Neuronal stem cell (in vitro differentiated cells): ENCODE measurements at regions not wholly inside any gene's neighbourhood (a gene's known extent, or its start where the extent isn't known, plus 50 kb on each side); places are given as distances from the start of the nearest gene placed in this dataset.
A peak's percentile ranks its signal among the peaks of the same experiment; 100 is the strongest.
"Not testable (repeated sequence)": the region's sequence is repeated elsewhere in the genome, so short reads cannot be mapped to it uniquely, and the experiment has no call there.

Experiments
- DNase-seq: peaks from one replicate; pipeline ENCODE4 v3.0.0-alpha.2; 2013; ENCODE audit warnings: low spot score
- H2AFZ ChIP-seq: one replicate; pipeline ENCODE4 v1.6.1; 2013; ENCODE audit warnings: mild to moderate bottlenecking, low read length, inconsistent platforms
- H2AK5ac ChIP-seq: 2 replicates; pipeline ENCODE4 v1.6.1; 2013; ENCODE audit warnings: low read depth, mild to moderate bottlenecking, inconsistent platforms, low read length, moderate library complexity, mixed read lengths
- H2BK120ac ChIP-seq: 2 replicates; pipeline ENCODE4 v1.6.1; 2013; ENCODE audit warnings: low read depth, mild to moderate bottlenecking, inconsistent platforms, low read length, moderate library complexity, mixed read lengths
- H2BK12ac ChIP-seq: one replicate; pipeline ENCODE4 v1.6.1; 2013; ENCODE audit warnings: low read length, inconsistent platforms
- H2BK15ac ChIP-seq: 2 replicates; pipeline ENCODE4 v1.6.1; 2013; ENCODE audit warnings: mild to moderate bottlenecking, low read length, inconsistent platforms, mixed read lengths
- H2BK5ac ChIP-seq: one replicate; pipeline ENCODE4 v1.6.1; 2013; ENCODE audit warnings: inconsistent platforms, mild to moderate bottlenecking, low read length, moderate library complexity
- H3K14ac ChIP-seq: one replicate; pipeline ENCODE4 v1.6.1; 2013; ENCODE audit warnings: low read length, inconsistent platforms
- H3K18ac ChIP-seq: 2 replicates; pipeline ENCODE4 v1.6.1; 2013; ENCODE audit warnings: low read length, inconsistent platforms
- H3K23ac ChIP-seq: 2 replicates; pipeline ENCODE4 v1.6.1; 2013; ENCODE audit warnings: low read depth, mild to moderate bottlenecking, mixed read lengths, low read length, inconsistent platforms; ENCODE audit not compliant: poor library complexity
- H3K27ac ChIP-seq: replicated peaks from 3 replicates; pipeline ENCODE4 v1.5.1; 2013; ENCODE audit warnings: low read length, inconsistent platforms
- H3K27me3 ChIP-seq, 3 experiments: 2 replicates each; pipeline ENCODE4 v1.6.1; 2013; ENCODE audit warnings: low read length in 3 of 3, mild to moderate bottlenecking in 2 of 3, inconsistent platforms in 1 of 3, low read depth in 1 of 3, mixed read lengths in 1 of 3, moderate library complexity in 1 of 3; ENCODE audit not compliant: control insufficient read depth in 3 of 3, insufficient read depth in 3 of 3
- H3K36me3 ChIP-seq, 2 donors: replicated peaks in 1 of 2; 2 replicates each; pipeline ENCODE4 v1.6.1; 2013; ENCODE audit warnings: low read length in 2 of 2; ENCODE audit not compliant: control insufficient read depth in 2 of 2, insufficient read depth in 2 of 2
- H3K4ac ChIP-seq: 2 replicates; pipeline ENCODE4 v1.6.1; 2013; ENCODE audit warnings: inconsistent platforms, mild to moderate bottlenecking, low read length, moderate library complexity
- H3K4me1 ChIP-seq, 2 donors: 1 replicate in 1 of 2; 2 replicates in 1 of 2; pipeline ENCODE4 v1.6.1; 2013; ENCODE audit warnings: low read length in 2 of 2, low read depth in 1 of 2; ENCODE audit not compliant: control insufficient read depth in 2 of 2, insufficient read depth in 1 of 2
- H3K4me2 ChIP-seq: one replicate; pipeline ENCODE4 v1.6.1; 2013; ENCODE audit warnings: mild to moderate bottlenecking, low read length, inconsistent platforms; ENCODE audit not compliant: insufficient read depth, poor library complexity, severe bottlenecking
- H3K4me3 ChIP-seq, 2 donors: 2 replicates each; pipeline ENCODE4 v1.5.1; 2013; ENCODE audit warnings: low read length in 2 of 2, mild to moderate bottlenecking in 2 of 2, inconsistent platforms in 1 of 2, moderate library complexity in 1 of 2
- H3K79me1 ChIP-seq: one replicate; pipeline ENCODE4 v1.6.1; 2013; ENCODE audit warnings: low read depth, mild to moderate bottlenecking, inconsistent platforms, low read length, moderate library complexity
- H3K9ac ChIP-seq: one replicate; pipeline ENCODE4 v1.6.1; 2013; ENCODE audit warnings: mild to moderate bottlenecking, low read depth, low read length, inconsistent platforms; ENCODE audit not compliant: poor library complexity
- H3K9me3 ChIP-seq, 2 donors: replicated peaks in 1 of 2; 2 replicates each; pipeline versions ENCODE3 to v1.6.1; 2013; ENCODE audit warnings: low read length in 2 of 2, mild to moderate bottlenecking in 2 of 2, inconsistent platforms in 1 of 2, low read depth in 1 of 2, mixed read lengths in 1 of 2, moderate library complexity in 1 of 2; ENCODE audit not compliant: control insufficient read depth in 2 of 2, insufficient read depth in 1 of 2
- H4K8ac ChIP-seq: one replicate; pipeline ENCODE4 v1.6.1; 2013; ENCODE audit warnings: low read depth, mild to moderate bottlenecking, inconsistent platforms, low read length, moderate library complexity
- H4K91ac ChIP-seq: one replicate; pipeline ENCODE4 v1.6.1; 2013; ENCODE audit warnings: low read length, low read depth, mild to moderate bottlenecking, inconsistent platforms; ENCODE audit not compliant: poor library complexity
- WGBS, 2 donors: extraction: QIAGEN DNeasy Blood & Tissue Kit; methylation state at CpG; one replicate each; pipeline ENCODE4 v1.1.7; 2013; ENCODE audit warnings: missing lambda C conversion rate in 2 of 2, mixed read lengths in 1 of 2; ENCODE audit not compliant: insufficient read length in 2 of 2, insufficient replicate concordance in 1 of 2; ENCODE audit errors: extremely low coverage in 2 of 2; 5-methylcytosine and 5-hydroxymethylcytosine counted together

DNA sequence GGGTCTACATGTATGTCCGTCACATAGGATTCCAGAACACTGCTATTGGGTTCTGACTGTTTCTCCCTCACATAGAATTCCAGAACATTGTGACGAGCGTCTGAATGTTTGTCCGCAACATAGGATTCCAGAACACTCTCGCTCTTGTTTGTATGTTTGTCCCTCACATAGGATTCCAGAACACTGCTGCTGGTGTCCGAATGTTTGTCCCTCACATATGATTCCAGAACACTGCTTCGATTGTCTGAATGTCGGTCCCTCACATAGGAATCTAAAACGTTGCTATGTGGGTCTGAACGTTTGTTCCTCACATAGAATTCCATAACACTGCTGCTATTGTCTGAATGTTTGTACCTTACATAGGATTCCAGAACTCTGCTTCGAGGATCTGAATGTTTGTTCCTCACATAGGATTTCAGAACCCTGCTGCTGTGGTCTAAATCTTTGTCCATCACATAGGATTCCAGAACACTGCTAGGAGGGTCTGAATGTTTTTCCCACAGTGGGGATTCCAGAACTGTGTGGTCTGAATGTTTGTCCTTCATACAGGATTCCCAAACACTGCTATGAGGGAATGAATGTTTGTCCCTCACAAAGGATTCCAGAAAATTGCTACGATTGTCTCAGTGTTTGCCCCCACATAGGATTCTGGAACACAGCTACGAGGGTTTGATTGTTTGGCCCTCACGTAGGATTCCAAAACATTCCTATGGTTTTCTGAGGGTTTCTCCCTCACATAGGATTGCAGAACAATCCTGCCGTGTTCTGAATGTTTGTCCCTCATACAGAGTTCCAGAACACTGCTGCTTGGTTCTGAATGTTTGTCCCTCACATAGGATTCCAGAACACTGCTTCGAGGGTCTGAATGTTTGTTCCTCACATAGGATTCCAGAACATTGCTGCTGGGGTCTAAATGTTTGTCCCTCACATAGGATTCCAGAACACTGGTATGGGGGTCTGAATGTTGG is 220.5 kb downstream of the FOXD4L6 start:
- Histone ChIP-seq H2BK5ac (no peak overlapping the region), H2BK15ac (no peak overlapping the region), H3K4me1 (no peaks in the 10 kb centered on the region), H3K27me3 (no peaks in the 10 kb centered on the region), H3K14ac (no peak overlapping the region), H3K36me3 (no peaks in the 10 kb centered on the region), H2AK5ac (no peak overlapping the region), H3K4me2 (no peak overlapping the region), H3K18ac (no peak overlapping the region), H3K79me1 (no peaks in the 10 kb centered on the region), H3K4ac (no peak overlapping the region), H3K23ac (no peak overlapping the region), H4K8ac (no peak overlapping the region), H3K27ac (no peak overlapping the region), H4K91ac (no peak overlapping the region), H3K9ac (no peak overlapping the region), H2AFZ (no peak overlapping the region), H2BK12ac (no peak overlapping the region), H2BK120ac (no peak overlapping the region), H3K4me3 (no peak overlapping the region), H3K9me3 (peaks cover 0 to 25% of the 10 kb centered on the region in 2 donors)
- no CpG with 5 or more reads among the region's 16 CpGs for WGBS, 2 donors
- no peak for DNase-seq

DNA sequence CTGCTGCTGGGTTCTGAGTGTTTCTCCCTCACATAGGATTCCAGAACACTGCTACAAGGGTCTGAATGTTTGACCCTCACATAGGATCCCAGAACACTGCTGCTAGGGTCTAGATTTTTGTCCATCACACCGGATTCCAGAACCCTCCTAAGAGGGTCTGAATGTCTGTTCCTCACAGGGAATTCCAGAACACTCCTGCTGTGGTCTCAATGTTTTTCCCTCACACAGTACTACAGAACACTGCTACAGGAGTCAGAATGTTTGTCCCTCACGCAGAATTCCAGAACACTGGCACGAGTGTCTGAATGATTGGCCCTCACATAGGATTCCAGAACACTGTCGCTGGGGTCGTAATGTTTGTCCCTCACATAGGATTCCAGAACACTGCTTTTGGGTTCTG is 221.6 kb downstream of the FOXD4L6 start:
- not testable (repeated sequence) for H2AFZ ChIP-seq, H2BK15ac ChIP-seq, H2AK5ac ChIP-seq, H3K9ac ChIP-seq, DNase-seq, H3K14ac ChIP-seq, H3K4me2 ChIP-seq, H3K4me3 ChIP-seq, H3K79me1 ChIP-seq, H3K4ac ChIP-seq, H3K4me1 ChIP-seq, H2BK5ac ChIP-seq, H3K27ac ChIP-seq, H3K36me3 ChIP-seq, H3K18ac ChIP-seq, H2BK12ac ChIP-seq, H3K27me3 ChIP-seq, H3K23ac ChIP-seq, H4K91ac ChIP-seq, H2BK120ac ChIP-seq, H4K8ac ChIP-seq
- H3K9me3 ChIP-seq = peaks cover 0 to 20% of the 10 kb centered on the region in 2 donors
- WGBS, 2 donors = no CpG with 5 or more reads among the region's 5 CpGs

DNA sequence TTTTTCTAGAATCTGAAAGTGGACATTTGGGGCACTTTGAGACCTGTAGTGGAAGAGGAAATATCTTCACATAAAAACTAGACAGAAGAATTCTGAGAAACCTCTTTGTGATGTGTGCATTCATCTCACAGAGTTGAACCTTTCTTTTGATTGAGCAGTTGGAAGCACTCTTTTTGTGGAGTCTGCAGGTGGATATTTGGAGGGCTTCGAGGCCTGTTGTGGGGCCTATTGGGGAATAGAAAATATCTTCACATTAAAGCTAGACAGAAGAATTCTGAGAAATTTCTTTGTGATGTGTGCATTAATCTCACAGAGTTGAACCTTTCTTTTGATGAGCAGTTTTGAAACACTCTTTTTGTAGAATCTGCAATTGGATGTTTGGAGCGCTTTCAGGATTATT is 236.2 kb downstream of the FOXD4L6 start:
- not testable (repeated sequence) for H3K4ac ChIP-seq, H3K27ac ChIP-seq, H2BK12ac ChIP-seq, H4K8ac ChIP-seq, H4K91ac ChIP-seq, H3K4me3 ChIP-seq, H3K18ac ChIP-seq, H2BK15ac ChIP-seq, H3K14ac ChIP-seq, H2BK5ac ChIP-seq, H3K4me2 ChIP-seq, H3K36me3 ChIP-seq, H2AK5ac ChIP-seq, H3K9ac ChIP-seq, H2BK120ac ChIP-seq, H3K4me1 ChIP-seq, H3K9me3 ChIP-seq, H2AFZ ChIP-seq, H3K23ac ChIP-seq, DNase-seq, H3K27me3 ChIP-seq, H3K79me1 ChIP-seq
- no CpG with 5 or more reads among the region's 2 CpGs for WGBS, 2 donors

DNA sequence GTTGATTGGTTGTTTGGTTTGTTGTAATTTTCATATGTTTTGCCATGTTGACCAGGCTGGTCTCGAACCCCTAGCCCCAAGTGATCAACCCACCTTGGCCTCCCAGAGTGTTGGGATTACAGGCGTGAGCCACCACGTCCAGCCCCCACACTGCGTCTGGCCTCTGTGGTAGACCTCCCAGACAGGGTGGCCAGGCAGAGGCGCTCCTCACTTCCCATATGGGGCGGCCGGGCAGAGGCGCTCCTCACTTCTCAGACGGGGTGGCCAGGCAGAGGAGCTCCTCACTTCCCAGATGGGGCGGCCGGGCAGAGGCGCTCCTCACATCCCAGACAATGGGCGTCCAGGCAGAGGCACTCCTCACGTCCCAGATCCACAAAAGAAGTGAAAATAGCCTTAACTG is 242.6 kb downstream of the FOXD4L6 start:
- DNase-seq, H2BK5ac ChIP-seq, H3K27me3 ChIP-seq, H2BK120ac ChIP-seq, H3K36me3 ChIP-seq, H2BK15ac ChIP-seq, H2BK12ac ChIP-seq, H3K4ac ChIP-seq, H3K23ac ChIP-seq, H2AFZ ChIP-seq, H4K91ac ChIP-seq, H3K79me1 ChIP-seq, H3K4me1 ChIP-seq, H3K4me2 ChIP-seq, H3K9ac ChIP-seq, H3K18ac ChIP-seq, H3K14ac ChIP-seq, H3K27ac ChIP-seq, H4K8ac ChIP-seq, H2AK5ac ChIP-seq: not testable (repeated sequence)
- no CpG with 5 or more reads among the region's 14 CpGs for WGBS, 2 donors
- Histone ChIP-seq H3K9me3 (peaks cover 0 to 12% of the 10 kb centered on the region in 2 donors), H3K4me3 (peak overlapping the region in 1 of 2 donors; percentile 34)
